ENCODE measurements at regions not wholly inside any gene's neighbourhood (a gene's known extent, or its start where the extent isn't known, plus 50 kb on each side); places are given as distances from the start of the nearest gene placed in this dataset.

- TF ChIP-seq, protein P1, sequence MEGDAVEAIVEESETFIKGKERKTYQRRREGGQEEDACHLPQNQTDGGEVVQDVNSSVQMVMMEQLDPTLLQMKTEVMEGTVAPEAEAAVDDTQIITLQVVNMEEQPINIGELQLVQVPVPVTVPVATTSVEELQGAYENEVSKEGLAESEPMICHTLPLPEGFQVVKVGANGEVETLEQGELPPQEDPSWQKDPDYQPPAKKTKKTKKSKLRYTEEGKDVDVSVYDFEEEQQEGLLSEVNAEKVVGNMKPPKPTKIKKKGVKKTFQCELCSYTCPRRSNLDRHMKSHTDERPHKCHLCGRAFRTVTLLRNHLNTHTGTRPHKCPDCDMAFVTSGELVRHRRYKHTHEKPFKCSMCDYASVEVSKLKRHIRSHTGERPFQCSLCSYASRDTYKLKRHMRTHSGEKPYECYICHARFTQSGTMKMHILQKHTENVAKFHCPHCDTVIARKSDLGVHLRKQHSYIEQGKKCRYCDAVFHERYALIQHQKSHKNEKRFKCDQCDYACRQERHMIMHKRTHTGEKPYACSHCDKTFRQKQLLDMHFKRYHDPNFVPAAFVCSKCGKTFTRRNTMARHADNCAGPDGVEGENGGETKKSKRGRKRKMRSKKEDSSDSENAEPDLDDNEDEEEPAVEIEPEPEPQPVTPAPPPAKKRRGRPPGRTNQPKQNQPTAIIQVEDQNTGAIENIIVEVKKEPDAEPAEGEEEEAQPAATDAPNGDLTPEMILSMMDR (IDR thresholded peaks at IDR 0.05) = no peak
- TF ChIP-seq FOXK1 (CRISPR knock-in tag; IDR thresholded peaks at IDR 0.05) = no peak
- TF ChIP-seq SP1 (CRISPR knock-in tag; conservative IDR thresholded peaks at IDR 0.05) = no peak
These were observed 96.3 kb upstream of the DLG1 start for GRCh38 chr3:197394464-197395321.
